ENCODE measurements at regions not wholly inside any gene's neighbourhood (a gene's known extent, or its start where the extent isn't known, plus 50 kb on each side); places are given as distances from the start of the nearest gene placed in this dataset.

DNA sequence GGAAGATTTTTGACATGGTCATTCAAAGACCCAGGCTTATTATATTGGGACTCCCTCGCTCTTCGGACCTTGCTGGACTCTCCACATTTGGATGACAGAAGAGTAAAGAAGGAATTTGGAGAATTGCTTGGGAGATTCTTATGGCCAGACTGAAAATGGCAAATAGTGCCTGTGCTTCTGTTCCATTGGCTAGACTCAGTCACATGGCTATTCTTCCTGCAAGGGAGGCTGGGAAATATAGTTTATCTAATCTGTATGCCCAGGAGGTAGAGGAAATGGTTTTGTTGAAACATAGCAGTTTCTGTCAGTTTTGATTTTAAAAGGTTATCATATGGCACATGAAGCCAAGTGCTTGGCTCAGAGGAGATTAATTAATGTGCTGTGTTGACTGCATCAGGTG is 286.6 kb upstream of the JAG1 start:
- H3K9ac ChIP-seq (replicated peaks in 1 of 4; ENCODE audit: extremely low read depth in 1 of 4, low read depth in 3 of 4, low read length in 3 of 4): no peak overlapping the region
- no peak overlapping the region for H2AK5ac ChIP-seq (ENCODE audit: low read depth, low read length)
- no peak for DNase-seq (ENCODE audit: low read depth in 1 of 2, low spot score in 2 of 2)
- no peaks in the 10 kb centered on the region for H3K9me3 ChIP-seq (ENCODE audit: insufficient read depth in 2 of 2, low read depth in 1 of 2, low read length in 1 of 2)
- H2BK5ac ChIP-seq (ENCODE audit: low read depth, low read length): no peak overlapping the region
- no peak overlapping the region for H2BK120ac ChIP-seq (replicated peaks; ENCODE audit: low read depth, low read length)
- H3K56ac ChIP-seq (replicated peaks; ENCODE audit: insufficient read length, low read depth, low read length): no peak overlapping the region
- H2BK15ac ChIP-seq (ENCODE audit: low read length): no peak overlapping the region
- H3K14ac ChIP-seq (ENCODE audit: insufficient read length): no peak overlapping the region
- no peaks in the 10 kb centered on the region for H3K27me3 ChIP-seq (replicated peaks in 1 of 4; ENCODE audit: control insufficient read depth in 3 of 4, extremely low read depth in 1 of 4, insufficient read depth in 3 of 4, low read length in 3 of 4)
- H4K8ac ChIP-seq (ENCODE audit: extremely low read depth, insufficient read depth, low read length): no peak overlapping the region
- no peak overlapping the region for H2AFZ ChIP-seq (ENCODE audit: low read length)
- H3K4me3 ChIP-seq (ENCODE audit: extremely low read depth in 1 of 4, insufficient read depth in 2 of 4, low read depth in 3 of 4, low read length in 4 of 4): no peak overlapping the region
- no peaks in the 10 kb centered on the region for H3K79me1 ChIP-seq (ENCODE audit: low read depth, low read length)
- H2BK12ac ChIP-seq (ENCODE audit: low read depth, low read length): no peak overlapping the region
- no peaks in the 10 kb centered on the region; a peak in 1 of 8 replicates for H3K36me3 ChIP-seq (ENCODE audit: control insufficient read depth in 2 of 4, insufficient read depth in 4 of 4, low read length in 3 of 4)
- H3K4me1 ChIP-seq (replicated peaks in 1 of 4; ENCODE audit: control insufficient read depth in 3 of 4, insufficient read depth in 4 of 4, low read length in 3 of 4): no peaks in the 10 kb centered on the region
- no peak overlapping the region for H4K91ac ChIP-seq (replicated peaks; ENCODE audit: insufficient read length, low read length)
- H3K27ac ChIP-seq (ENCODE audit: low read depth, low read length): no peak overlapping the region
- WGBS, 2 experiments (ENCODE audit: extremely low coverage in 1 of 2, insufficient coverage in 1 of 2, insufficient read length in 1 of 2, insufficient replicate concordance in 2 of 2, low coverage in 1 of 2, low lambda C conversion rate in 2 of 2, missing lambda C conversion rate in 1 of 2): 93% methylated on average over 2 of the region's 2 CpGs; no CpG with 5 or more reads in 1 of the 2 experiments
- no peak overlapping the region for H4K5ac ChIP-seq (ENCODE audit: insufficient read length, low read depth, low read length)
- H3K4me2 ChIP-seq (ENCODE audit: insufficient read depth in 1 of 2, low read depth in 2 of 2, low read length in 2 of 2): no peak overlapping the region
- FAIRE-seq: no peak
- CTCF ChIA-PET (ENCODE audit: partially characterized antibody): interaction anchor here (1.0 to 1.2 kb wide), 2 partner anchors 9 to 159 kb away, joined by 3 read pairs; no protein-coding TSS in a partner anchor
- H3K4ac ChIP-seq (replicated peaks; ENCODE audit: insufficient read length, low read depth, low read length): no peak overlapping the region
- no peak overlapping the region for H3K23ac ChIP-seq (ENCODE audit: insufficient read length)
- H3K79me2 ChIP-seq (ENCODE audit: control insufficient read depth in 1 of 2, insufficient read depth in 2 of 2, low read length in 2 of 2): no peaks in the 10 kb centered on the region
- H2BK20ac ChIP-seq (ENCODE audit: low read length): no peak overlapping the region
- H3K18ac ChIP-seq (ENCODE audit: extremely low read depth, low read length): no peak overlapping the region
- POLR2A ChIA-PET (ENCODE audit: partially characterized antibody): no interaction called here
- no peaks in the 10 kb centered on the region for H3K23me2 ChIP-seq (ENCODE audit: low read depth, low read length)
- no peaks in the 10 kb centered on the region for H4K20me1 ChIP-seq (replicated peaks in 1 of 2; ENCODE audit: control insufficient read depth in 1 of 2, insufficient read depth in 2 of 2, low read length in 2 of 2)
- TF ChIP-seq RAD21 (IDR thresholded peaks at IDR 0.05 in 1 of 2, conservative IDR thresholded peaks at IDR 0.05 in 1 of 2; ENCODE audit: low read depth in 2 of 2, low read length in 2 of 2) (no peak), SUZ12 (IDR thresholded peaks at IDR 0.05; ENCODE audit: low read length) (no peak), GTF2F1 (IDR thresholded peaks at IDR 0.05; ENCODE audit: borderline replicate concordance, low read depth, low read length) (no peak), KDM1A (IDR thresholded peaks at IDR 0.05; ENCODE audit: borderline replicate concordance, low read length) (no peak), TAF1 (IDR thresholded peaks at IDR 0.05; ENCODE audit: low read depth, low read length) (no peak), CBX8 (IDR thresholded peaks at IDR 0.05; ENCODE audit: borderline replicate concordance, low read depth, low read length) (no peak), MAFK (IDR thresholded peaks at IDR 0.05; ENCODE audit: low read depth, low read length) (no peak), CEBPB (IDR thresholded peaks at IDR 0.05; ENCODE audit: low read depth, low read length) (no peak), TBP (IDR thresholded peaks at IDR 0.05; ENCODE audit: low read depth, low read length) (no peak), BCL11A (IDR thresholded peaks at IDR 0.05; ENCODE audit: low read depth in 2 of 2, low read length in 2 of 2) (no peak), HDAC2 (IDR thresholded peaks at IDR 0.05; ENCODE audit: borderline replicate concordance in 1 of 2, low read depth in 2 of 2, low read length in 2 of 2) (no peak), PHF8 (conservative IDR thresholded peaks at IDR 0.05; ENCODE audit: low read depth, low read length) (no peak)
- TF ChIP-seq, protein P1, sequence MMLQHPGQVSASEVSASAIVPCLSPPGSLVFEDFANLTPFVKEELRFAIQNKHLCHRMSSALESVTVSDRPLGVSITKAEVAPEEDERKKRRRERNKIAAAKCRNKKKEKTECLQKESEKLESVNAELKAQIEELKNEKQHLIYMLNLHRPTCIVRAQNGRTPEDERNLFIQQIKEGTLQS (IDR thresholded peaks at IDR 0.05; ENCODE audit: insufficient read depth, low read depth, low read length): no peak
- TF ChIP-seq, protein P2, sequence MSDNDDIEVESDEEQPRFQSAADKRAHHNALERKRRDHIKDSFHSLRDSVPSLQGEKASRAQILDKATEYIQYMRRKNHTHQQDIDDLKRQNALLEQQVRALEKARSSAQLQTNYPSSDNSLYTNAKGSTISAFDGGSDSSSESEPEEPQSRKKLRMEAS (IDR thresholded peaks at IDR 0.05): no peak

All from H1 (cell line).